T-cell (primary cell): ENCODE measurements at regions not wholly inside any gene's neighbourhood (a gene's known extent, or its start where the extent isn't known, plus 50 kb on each side); places are given as distances from the start of the nearest gene placed in this dataset.
"Not testable (repeated sequence)": the region's sequence is repeated elsewhere in the genome, so short reads cannot be mapped to it uniquely, and the experiment has no call there.

Experiments
- ATAC-seq, 4 experiments: fragments of 200-7000 bp in 3 of 4; fragments of 150-1000 bp in 1 of 4; cut with Tn5 transposase; replicated peaks in 1 of 4; 1 replicate in 3 of 4; 2 replicates in 1 of 4; pipeline ENCODE4 v1.10.0; 2021; ENCODE audit warnings: moderate library complexity in 3 of 4, mild to moderate bottlenecking in 2 of 4, moderate number of reproducible peaks in 1 of 4
- CTCF ChIA-PET, 2 donors: fragments of 300-600 bp; sonication (Branson Sonifier 250); formaldehyde crosslinking; loops; one replicate each; lab custom pipeline; 2022; ENCODE audit warnings: antibody characterized with exemption in 2 of 2; lab: Charles Lee
- POLR2A ChIA-PET, 2 donors: fragments of 300-600 bp; sonication (Branson Sonifier 250); formaldehyde crosslinking; loops; one replicate each; lab custom pipeline; 2022; ENCODE audit warnings: antibody characterized with exemption in 2 of 2; lab: Charles Lee
- DNase-seq, 35 experiments: peaks; one replicate each; pipeline versions ENCODE4 v3.0.0 to v3.0.0-alpha.2; 2013 to 2023
- H3K27ac ChIP-seq: one replicate; pipeline ENCODE4 v1.5.1; 2013; ENCODE audit warnings: low read length
- H3K27me3 ChIP-seq, 2 experiments: replicated peaks in 1 of 2; 1 replicate in 1 of 2; 2 replicates in 1 of 2; pipeline versions ENCODE4 v1.6.1 to v1.7.0; 2013; ENCODE audit warnings: low read length in 1 of 2, mixed read lengths in 1 of 2; ENCODE audit not compliant: control insufficient read depth in 2 of 2, insufficient read depth in 2 of 2; ENCODE audit errors: extremely low read depth in 1 of 2
- H3K36me3 ChIP-seq, 2 donors: 1 replicate in 1 of 2; 2 replicates in 1 of 2; pipeline versions ENCODE4 v1.6.1 to v1.7.0; 2013; ENCODE audit warnings: low read length in 1 of 2; ENCODE audit not compliant: control insufficient read depth in 2 of 2, insufficient read depth in 1 of 2; ENCODE audit errors: extremely low read depth in 1 of 2
- H3K4me1 ChIP-seq, 2 experiments: 1 replicate in 1 of 2; 2 replicates in 1 of 2; pipeline versions ENCODE4 v1.6.1 to v1.7.0; 2013; ENCODE audit warnings: low read length in 2 of 2, mixed read lengths in 1 of 2; ENCODE audit not compliant: insufficient read depth in 2 of 2, control insufficient read depth in 1 of 2; ENCODE audit errors: extremely low read depth in 1 of 2
- H3K4me3 ChIP-seq, 2 donors: 1 replicate in 1 of 2; 2 replicates in 1 of 2; pipeline versions ENCODE4 v1.5.1 to v1.7.0; 2013; ENCODE audit warnings: mild to moderate bottlenecking in 2 of 2, low read length in 1 of 2, moderate library complexity in 1 of 2; ENCODE audit not compliant: control insufficient read depth in 1 of 2; ENCODE audit errors: extremely low read depth in 1 of 2
- H3K9me3 ChIP-seq: 2 replicates; pipeline ENCODE4 v1.7.0; 2013
- H3K27ac Mint-ChIP-seq, 2 donors: one replicate each; pipeline ENCODE4 v1.8.0; 2020 to 2021; ENCODE audit warnings: mild to moderate bottlenecking in 2 of 2, mixed read lengths in 2 of 2
- H3K27me3 Mint-ChIP-seq, 2 donors: one replicate each; pipeline ENCODE4 v1.8.0; 2021 to 2022; ENCODE audit warnings: mixed read lengths in 2 of 2
- H3K36me3 Mint-ChIP-seq: one replicate; pipeline ENCODE4 v1.8.0; 2021; ENCODE audit warnings: mixed read lengths
- H3K4me1 Mint-ChIP-seq, 3 donors: one replicate each; pipeline ENCODE4 v1.8.0; 2020 to 2022; ENCODE audit warnings: mixed read lengths in 3 of 3, mild to moderate bottlenecking in 1 of 3
- H3K4me3 Mint-ChIP-seq, 3 donors: one replicate each; pipeline ENCODE4 v1.8.0; 2020 to 2022; ENCODE audit warnings: mild to moderate bottlenecking in 3 of 3, mixed read lengths in 3 of 3, moderate library complexity in 3 of 3
- H3K9me3 Mint-ChIP-seq, 3 donors: one replicate each; pipeline ENCODE4 v1.8.0; 2020 to 2022; ENCODE audit warnings: mixed read lengths in 3 of 3
- WGBS: methylation state at CpG from one replicate; pipeline ENCODE4 v1.1.5; 2013; ENCODE audit warnings: missing lambda C conversion rate; ENCODE audit not compliant: insufficient coverage; 5-methylcytosine and 5-hydroxymethylcytosine counted together

- no peak overlapping the region for H3K4me3 ChIP-seq
- Mint-ChIP-seq H3K4me3 (no peak overlapping the region), H3K36me3 (no peaks in the 10 kb centered on the region), H3K27ac (no peak overlapping the region), H3K9me3 (no peaks in the 10 kb centered on the region), H3K4me1 (peaks cover 0 to 5% (median 0%) of the 10 kb centered on the region in 3 donors), H3K27me3 (no peaks in the 10 kb centered on the region)
- H3K4me1 ChIP-seq: peaks cover 0 to 3% of the 10 kb centered on the region in 2 experiments
- POLR2A ChIA-PET: no interaction called here
- DNase-seq (peak in 1 of 35 experiments; percentile 0), ATAC-seq (no peak)
- WGBS: no CpG with 5 or more reads among the region's 2 CpGs
- H3K27ac ChIP-seq: no peak overlapping the region
- CTCF ChIA-PET: interaction anchor here in 1 of 2 donors (0.7 kb wide), 2 partner anchors 9 to 716 kb away, joined by 3 to 6 read pairs; no protein-coding TSS in a partner anchor
- H3K36me3 ChIP-seq: no peaks in the 10 kb centered on the region
- H3K9me3 ChIP-seq: no peaks in the 10 kb centered on the region
- H3K27me3 ChIP-seq: no peaks in the 10 kb centered on the region
Observed at GRCh38 chrX:8005678-8006347, 78.6 kb upstream of the PNPLA4 start.

GRCh38 chrX:8003147-8003883 is 76.1 kb upstream of the PNPLA4 start:
- no peak overlapping the region for H3K27ac ChIP-seq
- ChIA-PET POLR2A (no interaction called here), CTCF (no interaction called here)
- Mint-ChIP-seq H3K27me3 (no peaks in the 10 kb centered on the region), H3K4me3 (no peak overlapping the region), H3K4me1 (peaks cover 0 to 5% (median 0%) of the 10 kb centered on the region in 3 donors), H3K27ac (no peak overlapping the region), H3K9me3 (peaks cover 0 to 2% (median 0%) of the 10 kb centered on the region in 3 donors), H3K36me3 (no peaks in the 10 kb centered on the region)
- no peaks in the 10 kb centered on the region for H3K36me3 ChIP-seq
- H3K4me1 ChIP-seq: peaks cover 0 to 3% of the 10 kb centered on the region in 2 experiments
- H3K27me3 ChIP-seq: no peaks in the 10 kb centered on the region
- no CpG with 5 or more reads among the region's 29 CpGs for WGBS
- no peak for ATAC-seq
- no peak overlapping the region for H3K4me3 ChIP-seq
- no peaks in the 10 kb centered on the region for H3K9me3 ChIP-seq
- DNase-seq: no peak

- Mint-ChIP-seq H3K27me3 (no peaks in the 10 kb centered on the region), H3K36me3 (no peaks in the 10 kb centered on the region), H3K4me1 (no peaks in the 10 kb centered on the region), H3K27ac (no peak overlapping the region), H3K4me3 (no peak overlapping the region), H3K9me3 (peaks cover 0 to 2% (median 0%) of the 10 kb centered on the region in 3 donors)
- H3K9me3 ChIP-seq: no peaks in the 10 kb centered on the region
- no peaks in the 10 kb centered on the region for H3K27me3 ChIP-seq
- H3K36me3 ChIP-seq: no peaks in the 10 kb centered on the region
- ATAC-seq: no peak
- POLR2A ChIA-PET: no interaction called here
- H3K4me1 ChIP-seq: no peaks in the 10 kb centered on the region
- no peak overlapping the region for H3K27ac ChIP-seq
- no peak overlapping the region for H3K4me3 ChIP-seq
- CTCF ChIA-PET: interaction anchor here in 1 of 2 donors (1.3 kb wide), 1 partner anchor 741 kb away, joined by 6 read pairs; no protein-coding TSS in a partner anchor
- DNase-seq: no peak
Observed at GRCh38 chrX:7996851-7997250, 69.6 kb upstream of the PNPLA4 start.

- POLR2A ChIA-PET: no interaction called here
- Mint-ChIP-seq H3K4me3 (no peak overlapping the region), H3K36me3 (no peaks in the 10 kb centered on the region), H3K27ac (no peak overlapping the region), H3K27me3 (no peaks in the 10 kb centered on the region), H3K4me1 (no peaks in the 10 kb centered on the region), H3K9me3 (peaks cover 0 to 2% (median 0%) of the 10 kb centered on the region in 3 donors)
- DNase-seq (peak in 20 of 35 experiments; percentile 0 to 58 (median 8)), ATAC-seq (no peak)
- Histone ChIP-seq H3K36me3 (no peaks in the 10 kb centered on the region), H3K4me1 (no peaks in the 10 kb centered on the region), H3K4me3 (no peak overlapping the region), H3K27me3 (no peaks in the 10 kb centered on the region), H3K9me3 (no peaks in the 10 kb centered on the region), H3K27ac (no peak overlapping the region)
- CTCF ChIA-PET: no interaction called here
- WGBS: no CpG with 5 or more reads among the region's 2 CpGs
Observed at GRCh38 chrX:7996414-7996813, 69.2 kb upstream of the PNPLA4 start.

DNA sequence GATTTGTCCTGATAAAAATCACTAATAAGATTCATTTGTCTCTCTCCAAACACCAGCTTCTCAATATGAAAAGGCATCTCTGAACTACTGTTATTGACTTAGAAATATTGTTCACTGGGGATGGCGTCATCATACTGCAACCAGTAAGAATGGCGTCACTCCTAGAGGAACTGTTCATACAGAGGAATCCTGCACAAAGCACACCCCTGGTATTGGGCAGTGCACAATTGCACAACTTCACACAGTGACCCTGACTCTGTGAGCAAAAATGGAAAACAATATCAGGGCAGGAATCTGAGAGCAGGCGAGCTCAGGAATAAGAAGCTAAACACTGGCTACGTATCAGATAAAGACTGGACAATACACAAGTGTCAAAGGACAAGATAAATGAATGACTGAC is 66.7 kb upstream of the PNPLA4 start:
- ChIA-PET POLR2A (no interaction called here), CTCF (no interaction called here)
- no peaks in the 10 kb centered on the region for H3K4me1 ChIP-seq
- DNase-seq (no peak), ATAC-seq (no peak)
- no peaks in the 10 kb centered on the region for H3K27me3 ChIP-seq
- Mint-ChIP-seq H3K36me3 (no peaks in the 10 kb centered on the region), H3K27me3 (no peaks in the 10 kb centered on the region), H3K4me1 (no peaks in the 10 kb centered on the region), H3K9me3 (peaks cover 0 to 2% (median 0%) of the 10 kb centered on the region in 3 donors), H3K4me3 (no peak overlapping the region), H3K27ac (no peak overlapping the region)
- no peaks in the 10 kb centered on the region for H3K9me3 ChIP-seq
- whole genome bisulfite sequencing: 93% methylated on average over 2 of the region's 4 CpGs
- no peaks in the 10 kb centered on the region for H3K36me3 ChIP-seq
- no peak overlapping the region for H3K27ac ChIP-seq
- no peak overlapping the region for H3K4me3 ChIP-seq

- H3K27ac ChIP-seq, H3K9me3 ChIP-seq, DNase-seq, H3K27me3 Mint-ChIP-seq, H3K9me3 Mint-ChIP-seq, CTCF ChIA-PET, H3K4me3 ChIP-seq, H3K4me1 ChIP-seq, H3K27ac Mint-ChIP-seq, ATAC-seq, H3K36me3 Mint-ChIP-seq, H3K4me1 Mint-ChIP-seq, H3K4me3 Mint-ChIP-seq, H3K27me3 ChIP-seq, H3K36me3 ChIP-seq, POLR2A ChIA-PET: not testable (repeated sequence)
- WGBS: 80% methylated on average over 2 of the region's 6 CpGs
Observed at GRCh38 chrX:7988013-7988759, 61.0 kb upstream of the PNPLA4 start.
